Esophagus muscularis mucosa (tissue), 4 donors: ENCODE measurements at regions not wholly inside any gene's neighbourhood (a gene's known extent, or its start where the extent isn't known, plus 50 kb on each side); places are given as distances from the start of the nearest gene placed in this dataset.

Experiments used
- CTCF ChIP-seq, 3 experiments: fragments of 200-600 bp in 2 of 3; fragments of 450-650 bp in 1 of 3; sonication (generic) in 2 of 3; IDR thresholded peaks; one replicate each; pipeline ENCODE4 v1.5.1; 2017 to 2019; ENCODE audit warnings: antibody characterized with exemption in 3 of 3, mild to moderate bottlenecking in 2 of 3, moderate library complexity in 1 of 3
- EP300 ChIP-seq: sonication (generic); formaldehyde crosslinking; IDR thresholded peaks from one replicate; pipeline ENCODE4 v1.6.1; 2017; ENCODE audit warnings: antibody characterized with exemption
- POLR2A ChIP-seq: fragments of 450-650 bp; IDR thresholded peaks from one replicate; pipeline ENCODE4 v1.6.1; 2017; ENCODE audit warnings: antibody characterized with exemption, moderate library complexity, mild to moderate bottlenecking, low read depth
- POLR2AphosphoS5 ChIP-seq, 2 donors: sonication (generic); formaldehyde crosslinking; IDR thresholded peaks; one replicate each; pipeline ENCODE4 v1.6.1; 2017; ENCODE audit warnings: antibody characterized with exemption in 2 of 2

- TF ChIP-seq CTCF (IDR thresholded peaks at IDR 0.05) (no peak), POLR2AphosphoS5 (IDR thresholded peaks at IDR 0.05) (no peak), POLR2A (no peak), EP300 (no peak)
These were observed 101.3 kb downstream of the RRAGB start for GRCh38 chrX:55818673-55819375.
